ENCODE measurements at regions not wholly inside any gene's neighbourhood (a gene's known extent, or its start where the extent isn't known, plus 50 kb on each side); places are given as distances from the start of the nearest gene placed in this dataset.

GRCh38 chr17:64785011-64785421 lies 122.9 kb upstream of the SMURF2 start:
- H3K4me3 ChIP-seq (ENCODE audit: low read depth, low read length) = no peak overlapping the region
- H3K36me3 ChIP-seq (ENCODE audit: control insufficient read depth, insufficient read depth, low read length) = peaks cover 8% of the 10 kb centered on the region
- FAIRE-seq (no peak), DNase-seq (ENCODE audit: low read depth) (no peak)
- H3K27me3 ChIP-seq (ENCODE audit: control insufficient read depth, insufficient read depth, low read length) = no peaks in the 10 kb centered on the region
- no peak for TF ChIP-seq CTCF (IDR thresholded peaks at IDR 0.05; ENCODE audit: insufficient read depth, low read length, severe bottlenecking)

- no peak overlapping the region for H3K4me3 ChIP-seq (ENCODE audit: low read depth, low read length)
- H3K36me3 ChIP-seq (ENCODE audit: control insufficient read depth, insufficient read depth, low read length) = peaks cover 8% of the 10 kb centered on the region
- DNase-seq (ENCODE audit: low read depth) = no peak
- no peak for FAIRE-seq
- H3K27me3 ChIP-seq (ENCODE audit: control insufficient read depth, insufficient read depth, low read length) = no peaks in the 10 kb centered on the region
- TF ChIP-seq CTCF (IDR thresholded peaks at IDR 0.05; ENCODE audit: insufficient read depth, low read length, severe bottlenecking) = no peak
Observed at GRCh38 chr17:64784353-64785010, 122.4 kb upstream of the SMURF2 start.

GRCh38 chr17:64783556-64784352 lies 121.6 kb upstream of the SMURF2 start:
- TF ChIP-seq CTCF (IDR thresholded peaks at IDR 0.05; ENCODE audit: insufficient read depth, low read length, severe bottlenecking) = no peak
- Histone ChIP-seq H3K4me3 (ENCODE audit: low read depth, low read length) (no peak overlapping the region), H3K27me3 (ENCODE audit: control insufficient read depth, insufficient read depth, low read length) (no peaks in the 10 kb centered on the region), H3K36me3 (ENCODE audit: control insufficient read depth, insufficient read depth, low read length) (peaks cover 8% of the 10 kb centered on the region)
- DNase-seq (ENCODE audit: low read depth) = no peak
- FAIRE-seq = no peak

- Histone ChIP-seq H3K27me3 (ENCODE audit: control insufficient read depth, insufficient read depth, low read length) (no peaks in the 10 kb centered on the region), H3K4me3 (ENCODE audit: low read depth, low read length) (no peak overlapping the region), H3K36me3 (ENCODE audit: control insufficient read depth, insufficient read depth, low read length) (peaks cover 9% of the 10 kb centered on the region)
- TF ChIP-seq CTCF (IDR thresholded peaks at IDR 0.05; ENCODE audit: insufficient read depth, low read length, severe bottlenecking) = no peak
- DNase-seq (ENCODE audit: low read depth) (no peak), FAIRE-seq (no peak)
Observed at GRCh38 chr17:64783031-64783461, 120.9 kb upstream of the SMURF2 start.

GRCh38 chr17:64781810-64782555 lies 119.9 kb upstream of the SMURF2 start:
- peaks cover 9% of the 10 kb centered on the region for H3K36me3 ChIP-seq (ENCODE audit: control insufficient read depth, insufficient read depth, low read length)
- H3K4me3 ChIP-seq (ENCODE audit: low read depth, low read length) = peak overlapping the region; percentile 49
- TF ChIP-seq CTCF (IDR thresholded peaks at IDR 0.05; ENCODE audit: insufficient read depth, low read length, severe bottlenecking) = no peak
- H3K27me3 ChIP-seq (ENCODE audit: control insufficient read depth, insufficient read depth, low read length) = no peaks in the 10 kb centered on the region
- FAIRE-seq = no peak
- DNase-seq (ENCODE audit: low read depth) = no peak
